ENCODE measurements at regions not wholly inside any gene's neighbourhood (a gene's known extent, or its start where the extent isn't known, plus 50 kb on each side); places are given as distances from the start of the nearest gene placed in this dataset.

GRCh38 chr1:195243492-195243891, 1364.7 kb downstream of the KCNT2 start:
- no peaks in the 10 kb centered on the region for H3K27me3 ChIP-seq (replicated peaks in 1 of 2; ENCODE audit: control insufficient read depth in 2 of 2, insufficient read depth in 2 of 2, low read length in 1 of 2)
- DNase-seq (ENCODE audit: low read depth, low spot score) (no peak), FAIRE-seq (no peak), ATAC-seq (no peak)
- TF ChIP-seq NR2C2 (IDR thresholded peaks at IDR 0.05; ENCODE audit: borderline replicate concordance, control insufficient read depth, insufficient read length, low read depth) (no peak), USF2 (IDR thresholded peaks at IDR 0.05; ENCODE audit: borderline replicate concordance, low read depth, low read length) (no peak), HCFC1 (IDR thresholded peaks at IDR 0.05; ENCODE audit: low read length) (no peak), ZBTB40 (IDR thresholded peaks at IDR 0.05; ENCODE audit: borderline replicate concordance) (no peak), POLR2A (IDR thresholded peaks at IDR 0.05; ENCODE audit: low read depth, low read length) (no peak)
- no peaks in the 10 kb centered on the region for H3K36me3 ChIP-seq (ENCODE audit: control insufficient read depth in 2 of 2, insufficient read depth in 2 of 2, low read length in 1 of 2)
- CTCF ChIA-PET, result interaction anchor here (0.7 kb wide), 1 partner anchor 186 kb away, joined by 3 read pairs; no protein-coding TSS in a partner anchor
- H3K9ac ChIP-seq (ENCODE audit: control insufficient read depth, insufficient read depth, low read length), result no peak overlapping the region
- POLR2A ChIA-PET, result no interaction called here
- SMC1A ChIA-PET (ENCODE audit: uncharacterized antibody, unreplicated experiment), result interaction anchor here (1.2 kb wide), 1 partner anchor 13 kb away, joined by 3 read pairs; no protein-coding TSS in a partner anchor
- no peaks in the 10 kb centered on the region for H3K79me2 ChIP-seq (ENCODE audit: control insufficient read depth, insufficient read depth, low read length)
- BruUV-seq (replicated peaks), result no TSS peak
- 71% methylated on average over 3 of the region's 3 CpGs for WGBS (ENCODE audit: insufficient coverage, insufficient replicate concordance, low lambda C conversion rate, missing lambda C conversion rate)
- intact Hi-C loops (cut with micrococcal nuclease; ENCODE audit: unreplicated experiment), result no loop called here
- H4K20me1 ChIP-seq (ENCODE audit: control insufficient read depth, insufficient read depth), result no peaks in the 10 kb centered on the region
- H3K27ac ChIP-seq (ENCODE audit: control insufficient read depth, insufficient read depth), result no peak overlapping the region
- in situ Hi-C loops (cut with MboI), result no loop called here
- RAD21 ChIA-PET (ENCODE audit: unreplicated experiment), result no interaction called here
- H2AFZ ChIP-seq (ENCODE audit: control insufficient read depth, low read depth, low read length), result no peak overlapping the region
- no peak overlapping the region for H3K4me2 ChIP-seq (ENCODE audit: control insufficient read depth, insufficient read depth)
- no peaks in the 10 kb centered on the region; the same call in 2 of the 3 replicates for H3K9me3 ChIP-seq (replicated peaks; ENCODE audit: control insufficient read depth, insufficient read depth, low read length)
- H3K4me3 ChIP-seq, result no peak overlapping the region
- H3K4me1 ChIP-seq (ENCODE audit: control insufficient read depth, insufficient read depth, low read length), result no peaks in the 10 kb centered on the region
